ENCODE measurements at regions not wholly inside any gene's neighbourhood (a gene's known extent, or its start where the extent isn't known, plus 50 kb on each side); places are given as distances from the start of the nearest gene placed in this dataset.

DNA sequence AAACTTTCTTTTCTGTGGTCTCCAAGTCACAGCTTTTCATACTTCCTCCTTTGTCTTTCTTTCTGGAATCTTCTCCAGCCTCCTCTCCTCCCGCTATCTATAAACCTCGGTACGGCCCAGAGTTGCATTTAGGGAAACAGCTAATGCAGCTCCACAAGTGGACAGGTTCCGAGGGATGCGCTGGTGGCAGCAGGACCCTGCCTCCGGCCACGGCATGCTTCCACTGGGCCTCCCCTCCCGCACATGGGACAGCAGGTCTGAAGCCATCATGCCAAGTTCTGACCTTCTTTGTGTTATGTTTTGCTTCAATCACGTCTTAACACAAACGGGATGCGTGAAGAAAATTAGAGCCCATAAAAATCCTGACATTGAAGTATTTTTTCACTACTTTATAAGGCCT is 136.9 kb downstream of the IRX2 start:
- TF ChIP-seq POLR2A (IDR thresholded peaks at IDR 0.05) (no peak), POLR2AphosphoS5 (IDR thresholded peaks at IDR 0.05) (no peak), EP300 (IDR thresholded peaks at IDR 0.05) (no peak)
- TF ChIP-seq, protein P1, sequence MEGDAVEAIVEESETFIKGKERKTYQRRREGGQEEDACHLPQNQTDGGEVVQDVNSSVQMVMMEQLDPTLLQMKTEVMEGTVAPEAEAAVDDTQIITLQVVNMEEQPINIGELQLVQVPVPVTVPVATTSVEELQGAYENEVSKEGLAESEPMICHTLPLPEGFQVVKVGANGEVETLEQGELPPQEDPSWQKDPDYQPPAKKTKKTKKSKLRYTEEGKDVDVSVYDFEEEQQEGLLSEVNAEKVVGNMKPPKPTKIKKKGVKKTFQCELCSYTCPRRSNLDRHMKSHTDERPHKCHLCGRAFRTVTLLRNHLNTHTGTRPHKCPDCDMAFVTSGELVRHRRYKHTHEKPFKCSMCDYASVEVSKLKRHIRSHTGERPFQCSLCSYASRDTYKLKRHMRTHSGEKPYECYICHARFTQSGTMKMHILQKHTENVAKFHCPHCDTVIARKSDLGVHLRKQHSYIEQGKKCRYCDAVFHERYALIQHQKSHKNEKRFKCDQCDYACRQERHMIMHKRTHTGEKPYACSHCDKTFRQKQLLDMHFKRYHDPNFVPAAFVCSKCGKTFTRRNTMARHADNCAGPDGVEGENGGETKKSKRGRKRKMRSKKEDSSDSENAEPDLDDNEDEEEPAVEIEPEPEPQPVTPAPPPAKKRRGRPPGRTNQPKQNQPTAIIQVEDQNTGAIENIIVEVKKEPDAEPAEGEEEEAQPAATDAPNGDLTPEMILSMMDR (IDR thresholded peaks at IDR 0.05), result no peak
